SW 1271 (cell line): ENCODE measurements at regions not wholly inside any gene's neighbourhood (a gene's known extent, or its start where the extent isn't known, plus 50 kb on each side); places are given as distances from the start of the nearest gene placed in this dataset.

Experiments
- DNase-seq, 2 experiments: peaks; one replicate each; lab custom pipeline; 2025; lab: John Stamatoyannopoulos, UW

GRCh38 chr5:4880304-4880741, 259.8 kb upstream of the ADAMTS16 start:
- DNase-seq, result no peak

DNA sequence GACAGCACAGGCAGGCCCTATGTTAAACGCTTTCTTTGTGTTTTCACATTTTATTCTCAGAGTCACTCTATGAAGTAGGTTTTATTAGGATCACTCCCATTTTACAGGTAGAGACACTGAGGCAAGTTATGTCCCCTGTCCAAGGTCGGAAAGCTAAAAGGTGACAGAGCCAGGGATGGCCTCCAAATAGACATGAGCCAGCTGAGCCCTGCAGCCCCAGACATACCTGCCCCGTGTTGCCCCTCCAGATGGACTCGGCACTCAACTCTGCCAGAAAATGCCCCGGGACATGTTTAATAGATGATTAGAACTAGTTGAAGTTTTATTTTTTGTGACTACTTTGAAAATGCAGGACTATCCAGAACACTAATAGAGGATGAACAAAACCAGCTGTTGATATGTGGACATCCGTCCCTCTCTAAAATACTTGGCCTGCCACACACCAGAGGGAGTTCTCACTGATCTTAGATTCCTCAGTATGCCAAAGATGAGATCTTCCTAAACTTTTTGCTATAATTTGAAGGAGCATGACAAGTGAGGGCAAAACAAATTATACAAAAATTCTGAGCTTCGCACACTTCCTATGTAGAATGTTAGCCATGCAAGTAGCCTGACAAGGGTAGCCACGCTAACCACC, 258.6 kb upstream of the ADAMTS16 start:
- no peak for DNase-seq

DNA sequence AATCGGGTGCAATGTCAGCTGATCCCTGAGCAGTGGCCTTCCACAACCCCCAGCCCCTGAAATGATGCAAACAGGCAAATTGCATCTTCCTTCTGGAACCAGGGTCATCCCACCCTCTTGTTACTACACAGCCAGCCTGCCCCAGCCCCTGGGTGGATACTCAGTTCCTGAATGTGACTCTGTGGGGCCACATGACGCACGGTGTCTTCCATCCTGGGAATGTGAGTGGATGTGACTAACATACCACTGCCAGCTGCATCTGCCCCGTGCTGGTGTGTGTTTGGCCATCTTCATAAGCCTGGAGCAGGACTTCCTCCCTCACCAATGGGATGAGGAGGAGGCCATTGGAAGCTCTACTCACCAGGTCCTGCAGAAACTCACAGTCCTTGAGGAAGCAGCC, 257.9 kb upstream of the ADAMTS16 start:
- no peak for DNase-seq

DNA sequence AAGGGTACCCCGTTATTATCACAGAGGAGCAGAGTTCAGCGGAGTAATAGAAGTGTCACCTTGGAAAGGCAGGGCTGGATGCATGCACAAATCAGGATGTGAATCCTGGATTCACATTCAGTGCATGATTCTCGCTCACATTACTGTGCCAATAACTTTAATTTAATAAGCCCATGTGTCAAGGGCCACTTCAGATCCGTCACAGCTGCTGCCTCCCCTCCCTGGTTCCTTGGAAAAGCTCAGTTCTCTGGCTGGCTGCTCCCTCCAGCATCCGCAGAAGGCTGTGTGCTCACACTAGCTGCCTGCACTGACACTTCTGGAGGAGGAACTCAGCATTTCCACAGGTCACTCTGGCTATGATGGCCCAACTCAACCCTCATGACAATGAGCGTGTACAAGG, 256.8 kb upstream of the ADAMTS16 start:
- no peak for DNase-seq

- DNase-seq, result no peak
These were observed 246.9 kb upstream of the ADAMTS16 start for GRCh38 chr5:4893063-4893744.

GRCh38 chr5:4896328-4896727, 243.8 kb upstream of the ADAMTS16 start:
- no peak for DNase-seq

- no peak for DNase-seq
These were observed 238.8 kb upstream of the ADAMTS16 start for GRCh38 chr5:4901305-4901811.

- no peak for DNase-seq
These were observed 238.2 kb upstream of the ADAMTS16 start for GRCh38 chr5:4901924-4902323.

DNA sequence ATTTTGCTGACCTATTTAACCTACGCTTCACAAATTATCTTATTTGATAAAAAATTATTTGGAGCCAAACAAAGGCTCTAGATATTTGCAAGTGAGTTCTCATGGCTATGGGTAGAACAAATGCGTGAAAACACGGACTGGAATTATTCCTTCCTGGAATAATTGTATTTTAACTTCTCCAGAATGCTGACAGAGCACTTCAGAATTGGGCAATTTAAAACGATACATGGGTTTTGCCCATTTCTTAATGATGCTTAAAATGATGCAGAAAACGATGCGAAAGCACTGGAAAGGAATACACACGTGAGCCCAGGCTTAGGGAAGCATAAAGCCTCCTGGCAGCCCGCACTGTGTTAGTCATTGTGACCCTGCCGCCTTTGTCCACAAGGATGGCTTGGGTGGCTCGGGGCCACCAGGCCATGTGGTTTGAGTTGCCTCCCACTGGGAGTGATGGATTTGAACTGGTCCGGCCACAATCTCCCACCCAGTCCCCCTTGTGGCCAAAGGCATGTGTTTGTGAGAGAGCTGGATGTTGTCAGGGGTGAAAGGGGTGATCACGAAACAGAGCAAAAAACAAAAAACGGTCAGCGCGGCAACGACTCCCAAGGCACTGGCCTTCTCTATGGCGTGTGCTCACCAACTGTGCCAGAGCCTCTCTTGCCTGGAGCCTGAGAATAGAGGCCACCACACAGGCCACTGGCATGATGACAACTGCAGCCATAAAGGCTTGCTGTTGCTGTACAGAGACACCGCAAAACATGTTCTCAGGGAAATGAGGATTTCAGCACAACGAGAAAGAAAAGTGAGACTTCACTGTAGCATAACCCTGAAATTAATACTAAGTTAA, 234.2 kb upstream of the ADAMTS16 start:
- DNase-seq, result no peak

- DNase-seq, result no peak
These were observed 233.3 kb upstream of the ADAMTS16 start for GRCh38 chr5:4906786-4907185.

DNA sequence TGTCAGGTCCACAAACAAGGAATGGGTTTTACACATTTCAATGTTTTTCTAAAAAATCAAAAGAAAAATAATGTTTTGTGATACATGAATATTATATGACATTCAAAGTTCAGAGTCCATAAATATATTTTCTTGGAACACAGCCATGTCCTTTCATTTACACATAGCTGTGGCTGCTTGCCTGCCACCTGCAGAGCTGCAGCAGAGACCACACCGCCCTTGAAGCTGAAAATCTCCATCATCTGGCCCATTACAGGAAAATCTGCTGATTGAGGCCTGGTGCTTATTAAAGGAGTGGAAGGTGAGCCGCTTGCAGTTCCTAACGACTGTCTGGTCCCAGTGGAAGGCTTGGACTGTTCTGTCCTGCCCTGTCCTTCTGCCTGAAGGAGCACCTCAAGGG, 232.6 kb upstream of the ADAMTS16 start:
- DNase-seq, result no peak

DNA sequence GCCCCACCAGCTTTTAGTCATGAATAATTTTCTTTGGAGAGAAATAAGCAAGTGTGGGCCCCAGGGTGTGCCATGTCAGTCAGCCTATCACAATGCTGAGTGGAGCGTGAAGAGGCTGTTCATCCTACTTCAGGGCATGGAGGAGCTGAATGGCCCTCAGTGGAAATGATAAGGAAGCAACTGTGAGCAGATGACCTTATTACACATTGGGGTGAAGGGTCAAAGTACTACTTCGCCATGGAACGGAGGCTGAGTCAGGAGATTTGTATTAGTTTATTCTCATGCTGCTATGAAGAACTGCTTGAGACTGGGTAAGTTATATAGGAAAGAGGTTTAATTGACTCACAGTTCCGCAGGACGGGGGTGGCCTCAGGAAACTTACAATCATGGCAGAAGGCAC, 231.0 kb upstream of the ADAMTS16 start:
- no peak for DNase-seq

DNA sequence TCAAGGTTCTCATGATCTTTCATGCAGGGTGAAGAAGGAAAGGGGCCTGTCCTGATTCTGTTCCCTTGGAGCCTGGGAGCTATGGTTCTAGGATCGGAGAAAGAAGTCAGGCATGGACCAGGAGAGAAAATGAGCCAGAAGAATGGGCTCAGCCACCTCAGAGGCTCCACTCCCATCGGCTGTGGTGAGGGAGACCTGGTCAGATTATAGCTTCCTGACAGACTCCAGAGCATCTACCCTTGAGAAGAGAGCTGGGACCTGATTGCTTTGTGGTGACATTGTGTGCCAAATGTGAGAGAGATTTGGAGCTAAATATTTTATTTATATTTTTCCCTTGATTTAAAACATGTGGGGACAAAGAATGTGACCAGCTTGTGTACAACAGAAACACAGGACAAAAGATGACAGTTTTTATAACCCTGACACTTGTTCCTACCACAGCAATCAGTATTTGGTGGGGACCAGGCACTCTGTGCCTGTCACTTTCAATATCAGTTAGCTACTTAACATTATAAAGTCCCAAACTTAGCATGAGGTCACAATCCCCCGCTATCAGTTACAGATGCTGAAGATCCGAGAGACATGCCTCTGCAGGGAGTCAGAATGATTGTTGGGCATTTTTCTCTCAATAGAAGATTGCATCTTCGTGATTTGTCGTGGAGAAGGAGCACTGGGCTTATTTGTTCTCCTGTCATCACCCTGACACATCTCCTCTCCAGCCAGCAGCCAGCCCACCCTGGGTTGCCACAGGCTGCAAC, 228.3 kb upstream of the ADAMTS16 start:
- DNase-seq, result no peak

DNA sequence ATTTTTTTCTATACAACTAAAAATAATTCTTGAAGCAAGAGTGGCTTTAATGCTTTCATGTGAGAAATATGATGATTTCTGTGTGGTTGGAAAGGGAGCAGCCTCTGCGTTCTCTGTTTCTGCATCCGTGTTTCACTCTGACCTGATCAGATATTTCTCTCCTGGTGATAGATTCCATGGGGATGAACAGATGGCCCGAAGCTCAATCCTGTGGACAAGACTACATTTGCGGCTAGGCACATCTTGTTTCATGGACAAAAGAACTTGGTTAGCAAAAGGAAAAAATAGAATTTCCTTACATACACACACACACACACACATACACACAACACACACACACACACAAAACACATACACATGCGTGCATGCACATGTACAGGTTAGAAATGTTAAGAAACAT, 218.2 kb upstream of the ADAMTS16 start:
- no peak for DNase-seq

GRCh38 chr5:4924577-4924976, 215.6 kb upstream of the ADAMTS16 start:
- no peak for DNase-seq

DNA sequence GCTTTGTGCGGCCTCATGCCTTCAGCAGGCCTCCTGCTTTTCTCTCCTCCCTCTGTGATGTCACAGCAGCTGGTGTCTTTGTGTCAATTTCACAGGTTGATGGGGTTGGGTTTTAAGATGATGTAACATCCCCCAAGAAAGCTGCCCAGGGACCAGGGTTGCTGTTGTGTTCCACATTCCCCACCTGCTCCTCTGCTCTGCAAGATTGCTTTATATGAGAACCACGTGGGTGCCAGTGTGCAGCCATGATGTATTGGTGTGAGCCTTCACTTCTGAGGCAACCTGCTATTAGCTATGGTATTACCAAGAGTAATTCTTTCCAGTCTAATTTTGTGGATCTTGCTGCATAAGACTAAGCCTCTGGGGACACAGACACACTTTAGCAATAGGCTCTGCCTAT, 213.0 kb upstream of the ADAMTS16 start:
- DNase-seq, result no peak

DNA sequence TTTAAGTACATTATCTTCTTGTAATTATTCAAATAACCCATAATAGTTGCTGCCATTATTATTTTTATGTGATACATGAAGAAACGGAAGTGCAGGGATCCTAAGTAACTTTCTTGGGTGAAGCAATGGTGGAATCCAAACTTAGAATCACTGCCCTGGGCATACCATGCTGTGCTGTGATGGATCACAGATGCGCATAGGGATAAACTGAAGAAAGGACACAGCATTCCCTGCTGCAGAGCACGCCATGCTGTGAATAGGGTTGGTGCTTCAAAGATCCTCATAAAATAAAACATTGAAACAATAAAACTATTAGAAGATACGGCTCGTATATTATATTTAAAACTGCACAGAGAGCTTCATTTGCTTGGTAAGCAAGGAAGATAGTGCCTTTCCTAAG, 211.7 kb upstream of the ADAMTS16 start:
- no peak for DNase-seq

DNA sequence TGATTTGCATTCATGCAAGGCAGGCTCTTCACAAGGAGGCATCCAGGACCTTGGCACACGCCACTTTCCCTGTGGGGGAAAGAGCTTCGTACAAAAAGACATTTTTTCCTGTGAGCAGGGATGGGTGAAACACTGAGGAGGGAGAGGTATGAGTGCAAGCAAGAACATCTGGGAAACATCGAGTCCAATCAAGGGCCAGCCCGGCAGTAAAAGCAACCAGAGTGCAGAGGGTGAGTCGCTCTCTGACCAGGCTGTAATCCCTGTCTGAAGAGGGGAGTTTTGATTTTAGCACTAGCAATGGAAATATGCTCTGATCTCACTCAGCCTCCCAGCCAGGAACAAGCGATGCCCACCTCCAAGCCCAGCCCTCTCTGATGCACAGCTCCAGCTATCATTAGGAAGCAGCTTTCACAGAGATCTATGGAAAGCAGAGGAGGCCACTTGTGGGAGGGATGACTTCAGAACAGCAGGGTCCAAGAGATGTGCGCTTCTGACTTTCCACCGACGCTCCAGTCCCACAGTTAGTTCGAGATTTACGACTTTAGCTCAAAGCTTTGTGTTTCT, 211.0 kb upstream of the ADAMTS16 start:
- DNase-seq, result no peak

GRCh38 chr5:4939042-4939781, 200.9 kb upstream of the ADAMTS16 start:
- DNase-seq, result no peak

DNA sequence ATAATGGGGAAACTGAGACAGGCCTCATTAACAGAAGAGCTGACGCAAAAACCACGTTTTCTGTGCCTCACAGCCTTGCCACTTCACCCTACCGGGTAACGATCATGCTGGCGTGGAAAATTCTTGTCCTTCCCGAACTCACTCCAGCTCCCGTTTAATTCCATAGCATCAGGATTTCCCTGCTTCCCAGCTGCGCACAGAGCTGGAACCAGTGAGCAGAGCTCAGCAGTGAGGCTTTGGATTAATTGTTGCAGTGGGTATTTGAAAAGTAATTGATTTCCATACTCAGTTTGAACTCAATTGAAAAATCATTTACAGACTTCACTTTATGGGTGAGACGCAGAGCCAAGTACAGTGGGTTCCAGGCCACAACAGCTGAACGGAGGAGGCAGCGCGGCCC, 199.0 kb upstream of the ADAMTS16 start:
- DNase-seq, result no peak
